NCI-H446 treated with DMSO at 0.1 percent for 48 hours (cell line): ENCODE measurements at regions not wholly inside any gene's neighbourhood (a gene's known extent, or its start where the extent isn't known, plus 50 kb on each side); places are given as distances from the start of the nearest gene placed in this dataset.

Source experiments
- DNase-seq: peaks from one replicate; lab custom pipeline; 2025; lab: John Stamatoyannopoulos, UW

- no peak for DNase-seq
These were observed 113.3 kb upstream of the ATP2B1 start for GRCh38 chr12:89821896-89822295.

- DNase-seq, result no peak
These were observed 109.0 kb upstream of the ATP2B1 start for GRCh38 chr12:89817501-89818226.

GRCh38 chr12:89815225-89815624 is 106.6 kb upstream of the ATP2B1 start:
- no peak for DNase-seq

GRCh38 chr12:89803412-89803811 is 94.8 kb upstream of the ATP2B1 start:
- DNase-seq, result no peak

GRCh38 chr12:89801284-89801683 is 92.6 kb upstream of the ATP2B1 start:
- DNase-seq, result no peak

GRCh38 chr12:89800435-89800834 is 91.8 kb upstream of the ATP2B1 start:
- no peak for DNase-seq

- no peak for DNase-seq
These were observed 90.7 kb upstream of the ATP2B1 start for GRCh38 chr12:89799316-89799715.

GRCh38 chr12:89797436-89797835 is 88.8 kb upstream of the ATP2B1 start:
- DNase-seq, result no peak

- DNase-seq, result no peak
These were observed 88.3 kb upstream of the ATP2B1 start for GRCh38 chr12:89796798-89797382.

- DNase-seq, result no peak
These were observed 85.3 kb upstream of the ATP2B1 start for GRCh38 chr12:89793946-89794345.

GRCh38 chr12:89791286-89791685 is 82.6 kb upstream of the ATP2B1 start:
- no peak for DNase-seq

GRCh38 chr12:89789862-89790261 is 81.2 kb upstream of the ATP2B1 start:
- no peak for DNase-seq

GRCh38 chr12:89787763-89788162 is 79.1 kb upstream of the ATP2B1 start:
- no peak for DNase-seq

GRCh38 chr12:89786177-89786810 is 77.7 kb upstream of the ATP2B1 start:
- DNase-seq, result no peak

GRCh38 chr12:89783359-89784060 is 74.9 kb upstream of the ATP2B1 start:
- peak; percentile 53 for DNase-seq

GRCh38 chr12:89782807-89783206 is 74.2 kb upstream of the ATP2B1 start:
- no peak for DNase-seq

- DNase-seq, result no peak
These were observed 73.4 kb upstream of the ATP2B1 start for GRCh38 chr12:89781946-89782550.

GRCh38 chr12:89781156-89781555 is 72.5 kb upstream of the ATP2B1 start:
- DNase-seq, result no peak

- DNase-seq, result no peak
These were observed 70.5 kb upstream of the ATP2B1 start for GRCh38 chr12:89779090-89779489.

- no peak for DNase-seq
These were observed 69.2 kb upstream of the ATP2B1 start for GRCh38 chr12:89777733-89778379.

GRCh38 chr12:89775986-89776365 is 67.3 kb upstream of the ATP2B1 start:
- DNase-seq, result no peak
